ENCODE measurements at regions not wholly inside any gene's neighbourhood (a gene's known extent, or its start where the extent isn't known, plus 50 kb on each side); places are given as distances from the start of the nearest gene placed in this dataset.

DNA sequence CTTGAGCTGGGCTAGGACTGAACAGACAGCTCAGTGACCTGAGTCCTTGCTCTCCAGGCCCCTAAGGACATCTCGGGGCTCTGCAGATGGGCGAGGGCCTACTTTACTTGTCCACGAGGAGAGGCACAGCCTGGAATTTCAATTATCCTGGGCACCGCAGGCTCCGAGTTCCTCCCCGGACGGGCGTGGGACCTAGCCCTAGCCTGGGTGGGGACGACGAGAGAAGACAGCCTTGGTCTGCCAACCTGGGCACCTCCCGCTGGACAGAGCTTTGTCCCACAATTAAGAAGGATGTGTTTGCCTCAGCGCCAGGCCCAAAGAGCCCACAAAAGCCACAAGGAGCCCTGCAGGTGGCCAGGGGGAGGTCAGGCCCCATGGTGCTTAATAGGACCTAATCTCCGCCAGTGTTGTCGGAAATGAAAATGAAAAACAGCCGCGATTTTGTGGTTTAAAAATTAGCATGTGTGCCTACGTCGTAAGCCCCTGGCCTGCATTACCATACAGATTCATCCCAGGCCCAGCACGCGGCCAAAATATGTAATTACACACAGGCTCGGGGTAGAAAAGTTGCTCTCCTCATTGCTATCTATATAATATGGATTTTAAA, 51.4 kb upstream of the LHX1 start:
- no peak for DNase-seq (ENCODE audit: low read depth in 1 of 2, low spot score in 1 of 2)
- H3K4me1 ChIP-seq (ENCODE audit: low read depth), result peaks cover 11% of the 10 kb centered on the region
- TF ChIP-seq, protein P1, sequence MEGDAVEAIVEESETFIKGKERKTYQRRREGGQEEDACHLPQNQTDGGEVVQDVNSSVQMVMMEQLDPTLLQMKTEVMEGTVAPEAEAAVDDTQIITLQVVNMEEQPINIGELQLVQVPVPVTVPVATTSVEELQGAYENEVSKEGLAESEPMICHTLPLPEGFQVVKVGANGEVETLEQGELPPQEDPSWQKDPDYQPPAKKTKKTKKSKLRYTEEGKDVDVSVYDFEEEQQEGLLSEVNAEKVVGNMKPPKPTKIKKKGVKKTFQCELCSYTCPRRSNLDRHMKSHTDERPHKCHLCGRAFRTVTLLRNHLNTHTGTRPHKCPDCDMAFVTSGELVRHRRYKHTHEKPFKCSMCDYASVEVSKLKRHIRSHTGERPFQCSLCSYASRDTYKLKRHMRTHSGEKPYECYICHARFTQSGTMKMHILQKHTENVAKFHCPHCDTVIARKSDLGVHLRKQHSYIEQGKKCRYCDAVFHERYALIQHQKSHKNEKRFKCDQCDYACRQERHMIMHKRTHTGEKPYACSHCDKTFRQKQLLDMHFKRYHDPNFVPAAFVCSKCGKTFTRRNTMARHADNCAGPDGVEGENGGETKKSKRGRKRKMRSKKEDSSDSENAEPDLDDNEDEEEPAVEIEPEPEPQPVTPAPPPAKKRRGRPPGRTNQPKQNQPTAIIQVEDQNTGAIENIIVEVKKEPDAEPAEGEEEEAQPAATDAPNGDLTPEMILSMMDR (IDR thresholded peaks at IDR 0.05; ENCODE audit: low read depth, low read length), result no peak
- no peaks in the 10 kb centered on the region for H3K9me3 ChIP-seq (ENCODE audit: low read depth)
- H3K27ac ChIP-seq, result no peak overlapping the region
- H3K27me3 ChIP-seq, result no peaks in the 10 kb centered on the region
- no peak overlapping the region for H3K4me3 ChIP-seq
- no peaks in the 10 kb centered on the region for H3K36me3 ChIP-seq

Measured in cardiac muscle cell (in vitro differentiated cells and primary cell).